A673 (cell line): ENCODE measurements at regions not wholly inside any gene's neighbourhood (a gene's known extent, or its start where the extent isn't known, plus 50 kb on each side); places are given as distances from the start of the nearest gene placed in this dataset.

ENCODE experiments used
- CTCF ChIP-seq: fragments of 300-800, 200-600 bp; sonication (generic); conservative IDR thresholded peaks from 2 replicates; pipeline ENCODE4 v1.5.1; 2017; ENCODE audit warnings: low read depth, mild to moderate bottlenecking, antibody characterized with exemption, low read length, moderate library complexity, mixed read lengths
- EZH2 ChIP-seq: fragments of 200-600 bp; sonication (generic); IDR thresholded peaks from 2 replicates; pipeline ENCODE4 v1.6.1; 2017; ENCODE audit warnings: borderline replicate concordance, low read depth, mild to moderate bottlenecking, mixed read lengths, antibody characterized with exemption, low read length; ENCODE audit not compliant: poor library complexity, severe bottlenecking

- TF ChIP-seq CTCF = no peak
- TF ChIP-seq EZH2 = no peak
These were observed 150.2 kb downstream of the BRD1 start for GRCh38 chr22:49677495-49677889.
